Osteoblast (primary cell): ENCODE measurements at regions not wholly inside any gene's neighbourhood (a gene's known extent, or its start where the extent isn't known, plus 50 kb on each side); places are given as distances from the start of the nearest gene placed in this dataset.
"Not testable (repeated sequence)": the region's sequence is repeated elsewhere in the genome, so short reads cannot be mapped to it uniquely, and the experiment has no call there.

Experiments used
- DNase-seq: peaks from one replicate; pipeline ENCODE4 v3.0.0; 2011; ENCODE audit warnings: low spot score, mixed read lengths; ENCODE audit not compliant: insufficient read length; ENCODE audit errors: missing footprints
- H2AFZ ChIP-seq: 2 replicates; pipeline ENCODE4 v1.6.0; 2011; ENCODE audit warnings: mild to moderate bottlenecking, low read length
- H3K27ac ChIP-seq: 2 replicates; pipeline ENCODE4 v1.5.1; 2011; ENCODE audit warnings: mild to moderate bottlenecking, low read depth, low read length, moderate library complexity
- H3K27me3 ChIP-seq: 2 replicates; pipeline ENCODE4 v1.6.0; 2012; ENCODE audit warnings: mild to moderate bottlenecking, control low read depth, inconsistent platforms, low read length, moderate library complexity; ENCODE audit not compliant: insufficient read depth
- H3K36me3 ChIP-seq: 2 replicates; pipeline ENCODE4 v1.5.1; 2011; ENCODE audit warnings: mild to moderate bottlenecking, low read length, control low read depth, moderate library complexity; ENCODE audit not compliant: insufficient read depth
- H3K4me1 ChIP-seq: 2 replicates; pipeline ENCODE4 v1.5.1; 2011; ENCODE audit warnings: mild to moderate bottlenecking, low read length, control low read depth, moderate library complexity; ENCODE audit not compliant: insufficient read depth
- H3K4me2 ChIP-seq: 2 replicates; pipeline ENCODE4 v1.6.0; 2011; ENCODE audit warnings: mild to moderate bottlenecking, low read length; ENCODE audit not compliant: insufficient read depth
- H3K4me3 ChIP-seq: fragments of 200-600 bp; sonication (generic); 3 replicates; pipeline ENCODE4 v1.5.1; 2012; ENCODE audit warnings: mild to moderate bottlenecking, low read length, inconsistent platforms; ENCODE audit not compliant: insufficient read depth
- H3K79me2 ChIP-seq: 2 replicates; pipeline ENCODE4 v1.6.0; 2012; ENCODE audit warnings: mild to moderate bottlenecking, low read length, control low read depth, inconsistent platforms; ENCODE audit not compliant: insufficient read depth
- H3K9me3 ChIP-seq: 2 replicates; pipeline ENCODE4 v1.5.1; 2011; ENCODE audit warnings: low read depth, low read length, control low read depth
- H4K20me1 ChIP-seq: 2 replicates; pipeline ENCODE4 v1.6.0; 2012; ENCODE audit warnings: mild to moderate bottlenecking, low read length, control low read depth; ENCODE audit not compliant: insufficient read depth
- CTCF ChIP-seq: IDR thresholded peaks from 2 replicates; pipeline ENCODE4 v1.5.1; 2011; ENCODE audit warnings: mild to moderate bottlenecking, low read depth, low read length, moderate library complexity; ENCODE audit errors: extremely low read depth

- no peak for DNase-seq
Observed at GRCh38 chr20:55140631-55141030, 665.2 kb downstream of the DOK5 start.

GRCh38 chr20:55139173-55139765, 663.9 kb downstream of the DOK5 start:
- DNase-seq: no peak
- Histone ChIP-seq H3K27ac (no peak overlapping the region), H4K20me1 (no peaks in the 10 kb centered on the region), H3K4me1 (no peaks in the 10 kb centered on the region), H3K9me3 (no peaks in the 10 kb centered on the region), H3K27me3 (no peaks in the 10 kb centered on the region), H3K79me2 (no peaks in the 10 kb centered on the region), H3K4me2 (no peak overlapping the region), H2AFZ (no peak overlapping the region), H3K36me3 (no peaks in the 10 kb centered on the region), H3K4me3 (no peak overlapping the region)
- TF ChIP-seq CTCF: no peak

More at GRCh38 chr20:55140631-55141030, 665.2 kb downstream of the DOK5 start:
- no peak for TF ChIP-seq CTCF
- no peak overlapping the region for H3K4me3 ChIP-seq
- no peaks in the 10 kb centered on the region for H3K4me1 ChIP-seq
- H3K9me3 ChIP-seq: no peaks in the 10 kb centered on the region
- no peaks in the 10 kb centered on the region for H3K79me2 ChIP-seq
- no peaks in the 10 kb centered on the region for H3K36me3 ChIP-seq
- no peaks in the 10 kb centered on the region for H4K20me1 ChIP-seq
- no peak overlapping the region for H3K4me2 ChIP-seq
- H3K27me3 ChIP-seq: no peaks in the 10 kb centered on the region
- no peak overlapping the region for H3K27ac ChIP-seq
- H2AFZ ChIP-seq: no peak overlapping the region

- Histone ChIP-seq H3K4me1 (no peaks in the 10 kb centered on the region), H3K9me3 (no peaks in the 10 kb centered on the region), H3K27ac (no peak overlapping the region), H3K4me2 (no peak overlapping the region), H3K36me3 (no peaks in the 10 kb centered on the region), H3K79me2 (no peaks in the 10 kb centered on the region), H3K27me3 (no peaks in the 10 kb centered on the region), H4K20me1 (no peaks in the 10 kb centered on the region), H2AFZ (no peak overlapping the region), H3K4me3 (no peak overlapping the region)
- no peak for DNase-seq
- no peak for TF ChIP-seq CTCF
Observed at GRCh38 chr20:55135923-55136322, 660.5 kb downstream of the DOK5 start.

GRCh38 chr20:55132523-55132922, 657.1 kb downstream of the DOK5 start:
- no peaks in the 10 kb centered on the region for H3K27me3 ChIP-seq
- H3K4me3 ChIP-seq: no peak overlapping the region
- no peaks in the 10 kb centered on the region for H3K36me3 ChIP-seq
- no peaks in the 10 kb centered on the region for H3K9me3 ChIP-seq
- H3K27ac ChIP-seq: no peak overlapping the region
- TF ChIP-seq CTCF: no peak
- no peaks in the 10 kb centered on the region for H3K79me2 ChIP-seq
- no peaks in the 10 kb centered on the region for H3K4me1 ChIP-seq
- H2AFZ ChIP-seq: no peak overlapping the region
- no peak for DNase-seq
- no peaks in the 10 kb centered on the region for H4K20me1 ChIP-seq
- no peak overlapping the region for H3K4me2 ChIP-seq

- H3K79me2 ChIP-seq, H3K4me3 ChIP-seq, H3K27ac ChIP-seq, H3K4me1 ChIP-seq, H2AFZ ChIP-seq, H4K20me1 ChIP-seq, H3K27me3 ChIP-seq, DNase-seq, H3K4me2 ChIP-seq, H3K36me3 ChIP-seq, H3K9me3 ChIP-seq: not testable (repeated sequence)
Observed at GRCh38 chr20:55117577-55117976, 642.2 kb downstream of the DOK5 start.
